ENCODE measurements at regions not wholly inside any gene's neighbourhood (a gene's known extent, or its start where the extent isn't known, plus 50 kb on each side); places are given as distances from the start of the nearest gene placed in this dataset.

DNA sequence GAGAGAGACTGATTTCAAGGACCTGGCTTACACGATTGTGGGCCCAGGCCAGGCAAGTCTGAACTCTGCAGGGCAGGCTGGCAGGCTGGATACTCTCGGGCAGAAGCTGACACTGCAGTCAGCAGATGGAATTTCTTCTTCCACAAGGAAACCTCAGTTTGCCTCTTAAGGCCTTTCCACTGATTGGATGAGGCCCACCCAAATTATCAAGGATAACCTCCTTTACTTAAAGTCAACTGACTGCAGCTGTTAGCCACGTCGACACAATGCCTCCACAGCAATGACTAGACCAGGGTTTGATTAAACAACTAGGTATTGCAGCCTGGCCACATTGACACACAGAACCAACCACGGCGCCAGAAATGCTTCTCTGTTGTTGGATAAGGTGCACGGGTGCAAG, 130.5 kb downstream of the PSMG1 start:
- no peak for DNase-seq

DNA sequence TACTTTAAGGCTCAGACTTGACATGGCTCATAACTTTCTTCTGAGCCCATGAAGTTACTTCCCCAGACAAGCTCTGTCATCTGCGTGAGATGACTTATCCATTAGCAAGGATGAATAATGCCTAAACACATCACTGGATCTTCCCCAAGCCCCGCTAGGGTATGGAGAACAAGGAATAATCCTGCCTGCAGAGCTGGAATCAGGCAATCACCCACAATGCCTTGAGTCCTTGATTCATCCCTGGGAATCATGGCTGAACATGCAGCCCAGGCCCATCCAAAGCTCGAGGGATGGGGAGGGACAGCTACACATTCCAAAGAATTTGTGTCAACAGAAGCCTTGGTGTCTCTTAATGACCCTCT, 131.7 kb downstream of the PSMG1 start:
- peak; percentile 92 for DNase-seq

DNA sequence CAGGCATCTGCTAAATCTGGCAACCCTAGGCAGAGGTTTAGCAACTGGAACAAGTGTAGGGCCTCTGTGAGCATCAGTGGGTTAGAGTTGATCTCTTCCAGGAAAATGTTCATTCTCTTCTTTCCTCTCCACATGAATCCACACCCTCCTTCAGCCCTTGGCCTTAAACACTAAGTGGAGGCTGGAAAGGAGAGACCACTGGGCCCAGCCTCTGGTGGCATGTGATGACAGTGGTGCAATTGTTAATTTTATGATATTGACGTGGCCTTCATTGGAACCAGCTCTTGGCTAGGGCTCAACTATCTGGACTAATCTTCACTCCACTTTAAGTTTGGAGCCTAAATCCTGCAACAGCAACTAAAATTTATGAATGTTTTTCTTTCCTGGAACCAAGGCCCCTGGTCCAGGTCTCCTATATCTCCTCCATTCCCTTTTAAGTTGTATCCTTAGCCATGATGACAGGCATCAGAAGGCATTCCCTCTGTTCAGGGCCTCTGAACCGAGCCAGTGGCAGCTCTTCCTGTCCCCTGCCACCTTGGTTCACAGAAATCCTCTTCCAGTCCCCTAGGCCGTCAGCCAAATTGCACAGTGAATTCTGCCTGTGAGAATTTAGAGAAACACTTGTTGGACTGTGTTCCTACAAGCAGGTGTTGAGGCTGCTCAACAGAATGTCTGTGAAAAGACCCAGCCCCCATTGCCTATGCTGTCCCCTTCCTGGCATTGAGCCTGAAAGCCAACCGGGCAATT, 132.2 kb downstream of the PSMG1 start:
- peak; percentile 31 for DNase-seq

DNA sequence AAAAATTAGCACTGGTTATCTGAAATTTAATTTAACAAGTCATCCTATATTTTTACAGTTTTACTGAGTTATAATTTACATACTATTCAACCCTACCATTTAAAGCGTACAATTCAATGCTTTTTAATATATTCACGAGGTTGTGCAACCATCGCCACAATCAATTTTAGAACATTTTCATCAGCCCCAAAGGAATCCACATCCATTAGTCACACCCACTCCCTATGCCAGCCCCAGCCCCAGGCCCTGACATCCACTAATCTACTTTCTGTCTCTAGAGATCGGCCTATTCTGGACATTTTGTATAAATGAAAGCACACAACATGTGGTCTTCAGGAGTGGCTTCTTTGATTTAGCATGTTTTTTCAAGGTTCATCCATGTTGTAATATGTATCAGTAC, 134.7 kb downstream of the PSMG1 start:
- DNase-seq: peak; percentile 69

DNA sequence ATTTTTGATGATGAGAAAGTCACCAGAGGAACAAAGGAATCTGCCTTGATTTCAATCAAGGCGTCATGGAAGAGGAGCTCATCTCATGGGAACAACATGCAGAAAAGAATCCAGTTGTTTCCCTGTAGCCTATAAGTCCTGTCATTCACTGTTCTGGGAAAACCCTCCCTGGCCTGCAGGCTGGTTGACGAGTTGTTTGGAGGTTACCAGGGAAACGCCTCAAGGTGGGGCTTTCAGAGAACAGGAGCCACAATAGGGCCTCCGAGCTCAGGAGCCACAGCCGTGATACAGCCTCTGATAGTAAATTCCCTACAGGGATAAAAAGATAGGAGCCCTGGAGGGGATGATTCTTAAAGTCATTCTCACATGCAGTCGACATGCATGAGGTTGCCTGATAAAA, 135.2 kb downstream of the PSMG1 start:
- DNase-seq: peak; percentile 44

DNA sequence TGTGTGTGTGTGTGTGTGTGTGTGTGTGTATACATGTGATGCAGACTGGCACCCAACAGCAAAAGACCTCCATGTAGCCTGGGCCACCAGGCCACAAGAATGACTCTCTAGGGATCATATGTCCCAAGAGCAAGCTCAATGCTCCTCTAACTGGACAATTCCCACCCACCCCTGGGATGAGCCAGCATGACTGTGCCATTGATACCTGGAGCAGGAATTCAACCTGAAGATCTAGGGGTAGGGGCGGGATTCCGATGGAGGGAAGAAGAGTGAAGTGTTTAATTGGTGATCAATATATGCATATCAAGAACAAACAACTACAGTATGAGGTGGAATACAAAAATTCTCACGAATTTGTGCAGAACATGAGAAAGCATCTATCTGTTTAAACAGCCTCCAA, 136.2 kb downstream of the PSMG1 start:
- no peak for DNase-seq

DNA sequence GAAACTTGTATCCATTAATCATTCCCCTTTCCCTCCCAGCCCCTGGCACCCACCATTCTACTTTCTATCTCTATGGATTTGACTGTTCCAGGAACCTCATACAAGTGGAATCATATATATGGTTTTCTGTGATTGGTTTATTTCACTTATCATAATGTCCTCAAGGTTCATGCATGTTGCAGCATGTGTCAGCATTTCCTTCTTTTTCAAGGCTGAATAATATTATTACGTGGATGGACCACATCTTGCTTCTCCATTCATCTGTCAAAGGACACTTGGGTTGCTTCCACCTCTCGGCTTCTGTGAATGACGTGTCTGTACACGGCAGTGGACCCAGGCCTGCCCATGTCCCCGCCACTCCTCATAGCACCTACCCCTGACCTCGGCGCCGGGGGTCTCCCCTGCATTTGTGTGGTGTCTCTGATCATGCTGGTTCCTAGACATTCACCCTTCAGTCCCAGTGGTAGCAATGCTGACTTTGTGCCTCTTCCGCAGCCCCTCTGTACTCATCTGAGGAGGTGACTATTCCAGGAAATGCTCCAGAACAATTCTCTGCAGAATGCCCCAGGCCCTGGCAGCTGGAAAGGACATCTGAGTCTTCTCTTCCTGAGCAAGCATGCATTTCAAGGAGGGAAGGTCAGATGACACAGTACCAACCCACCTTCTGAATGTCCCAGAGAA, 136.9 kb downstream of the PSMG1 start:
- no peak for DNase-seq

DNA sequence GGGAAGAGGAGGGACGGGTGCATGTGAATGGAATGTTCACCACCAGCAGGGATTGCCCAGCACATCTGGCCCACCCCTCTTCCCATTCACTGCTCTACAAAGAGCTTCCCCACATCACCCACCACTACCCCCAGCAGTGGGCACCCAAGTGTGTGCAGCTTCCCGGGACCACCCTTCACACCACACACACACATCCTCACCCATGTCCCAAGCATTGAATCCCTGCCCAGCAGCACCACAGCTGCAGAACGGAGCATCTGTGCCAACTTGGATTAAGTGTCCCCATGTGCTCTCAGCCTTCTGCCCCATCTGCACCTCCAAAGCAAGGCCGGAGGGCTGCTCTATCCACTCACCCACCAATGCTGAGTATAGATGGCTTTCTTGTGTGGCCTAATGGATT, 141.4 kb downstream of the PSMG1 start:
- no peak for DNase-seq

DNA sequence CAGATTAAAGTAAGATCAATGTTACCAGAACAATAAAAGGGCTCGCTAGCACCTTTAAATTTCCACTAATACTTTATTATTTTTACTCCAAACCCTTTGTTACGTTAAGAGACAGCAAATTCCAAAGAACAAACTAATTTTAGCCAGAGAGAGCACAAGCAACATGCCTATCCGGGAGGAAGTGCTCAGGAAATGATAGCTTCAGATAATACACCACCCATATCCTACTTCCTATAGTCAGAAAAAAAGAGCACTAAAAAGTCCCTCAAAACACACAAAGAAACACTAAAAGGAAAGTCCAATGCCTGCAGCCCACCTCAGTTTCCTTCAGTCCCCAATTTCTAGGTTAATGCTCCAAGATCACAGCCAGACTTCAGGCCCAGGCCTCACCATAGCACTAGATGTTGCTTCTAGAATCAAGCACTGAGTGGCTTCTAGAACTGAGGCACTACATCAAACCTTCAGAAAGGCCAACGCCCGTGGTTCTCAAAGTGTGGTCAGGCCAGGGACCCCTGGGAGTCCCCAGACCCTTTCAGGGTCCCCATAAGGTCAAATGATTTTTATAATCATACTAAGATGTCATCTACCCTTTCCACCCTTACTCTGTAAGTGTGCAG, 142.6 kb downstream of the PSMG1 start:
- no peak for DNase-seq

DNA sequence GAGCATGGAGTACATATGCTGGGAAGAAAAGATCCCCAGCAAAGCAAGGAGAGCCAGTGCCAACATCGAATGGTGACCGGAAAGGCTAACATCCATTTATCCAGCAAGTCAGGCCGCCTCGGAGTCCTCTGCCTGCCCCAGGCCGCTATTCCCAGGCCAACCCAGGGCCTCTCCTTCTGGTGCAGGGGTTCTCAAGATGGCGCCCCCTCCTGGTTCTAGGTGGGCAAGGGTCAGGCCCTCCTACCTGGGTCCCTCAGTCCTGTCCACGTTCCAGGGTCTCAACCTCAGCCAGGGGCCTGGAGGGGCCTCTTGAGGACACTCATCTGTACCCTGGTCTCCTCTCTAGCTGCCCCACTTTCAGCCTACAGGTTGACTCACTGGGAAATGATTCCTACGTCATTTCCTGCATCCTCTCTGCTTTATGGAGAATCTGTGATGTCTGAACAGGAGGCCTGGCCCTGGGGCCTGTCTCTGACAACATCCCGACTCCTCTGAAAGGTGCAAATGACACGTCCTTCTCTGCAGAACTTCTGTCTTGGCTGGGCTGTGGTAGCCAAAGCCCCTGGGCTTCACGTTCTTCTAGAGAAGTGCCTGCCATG, 145.3 kb downstream of the PSMG1 start:
- DNase-seq: peak; percentile 40

DNA sequence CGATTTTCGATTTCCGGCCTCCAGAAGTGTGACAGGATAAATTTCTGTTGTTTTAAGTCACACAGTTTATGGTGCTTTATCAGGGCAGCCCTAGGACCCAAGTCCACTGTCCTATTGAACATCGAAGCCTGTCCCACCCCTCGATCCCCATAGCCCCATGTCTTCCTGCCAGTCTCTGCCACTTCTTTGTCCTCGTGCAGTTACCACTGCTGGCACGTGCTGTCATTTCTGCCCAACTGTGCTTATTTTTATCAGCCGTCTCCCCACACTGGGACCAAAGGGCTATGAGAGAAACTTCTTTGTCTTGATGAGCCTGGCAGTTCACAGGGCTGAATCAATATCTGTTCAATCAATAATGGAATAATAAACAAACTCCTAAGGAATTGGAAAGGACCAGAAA, 146.7 kb downstream of the PSMG1 start:
- no peak for DNase-seq

DNA sequence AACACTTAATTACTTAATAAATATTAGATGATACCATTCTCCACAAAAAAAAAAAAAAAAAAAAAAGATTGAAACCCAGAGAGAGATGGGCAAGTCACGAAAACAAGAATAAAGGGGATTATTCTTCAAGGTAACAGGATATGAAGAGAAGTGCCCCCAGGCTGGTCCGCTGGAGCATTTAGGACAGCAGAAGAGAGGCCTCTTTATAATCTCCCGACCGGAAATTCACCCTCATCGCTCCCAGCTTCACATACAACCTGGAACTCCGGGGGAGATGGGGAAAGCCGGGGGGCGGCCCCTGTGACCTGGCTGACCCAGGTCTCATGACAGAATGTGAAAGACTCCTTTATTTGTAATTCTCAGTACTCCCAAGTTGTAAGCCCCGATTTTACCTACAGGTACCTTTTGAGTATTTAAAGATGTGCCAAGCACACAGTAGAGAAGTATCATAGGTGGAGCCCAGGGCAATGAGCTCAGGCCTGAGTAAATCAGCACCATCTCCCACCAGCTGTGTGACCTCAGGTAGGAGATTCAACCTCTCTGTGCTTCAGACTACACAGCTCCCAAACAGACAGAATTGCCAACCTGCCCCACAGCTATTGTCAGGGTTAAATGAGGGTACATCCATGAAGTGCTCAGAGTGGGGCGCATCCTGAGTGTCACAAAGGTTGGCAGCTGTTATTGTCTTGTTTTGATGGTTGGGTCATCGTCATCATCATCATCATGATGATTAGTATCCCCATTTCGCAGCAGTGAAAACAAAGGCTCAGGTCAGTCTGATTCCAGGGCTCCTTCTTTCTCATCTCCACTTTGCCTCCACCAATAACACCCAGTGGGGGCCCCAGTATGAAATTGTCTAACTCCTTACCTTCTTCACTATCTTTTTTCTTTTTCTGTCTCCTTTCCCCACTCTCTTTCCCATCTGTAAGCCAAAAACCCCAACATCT, 148.4 kb downstream of the PSMG1 start:
- DNase-seq: no peak

DNA sequence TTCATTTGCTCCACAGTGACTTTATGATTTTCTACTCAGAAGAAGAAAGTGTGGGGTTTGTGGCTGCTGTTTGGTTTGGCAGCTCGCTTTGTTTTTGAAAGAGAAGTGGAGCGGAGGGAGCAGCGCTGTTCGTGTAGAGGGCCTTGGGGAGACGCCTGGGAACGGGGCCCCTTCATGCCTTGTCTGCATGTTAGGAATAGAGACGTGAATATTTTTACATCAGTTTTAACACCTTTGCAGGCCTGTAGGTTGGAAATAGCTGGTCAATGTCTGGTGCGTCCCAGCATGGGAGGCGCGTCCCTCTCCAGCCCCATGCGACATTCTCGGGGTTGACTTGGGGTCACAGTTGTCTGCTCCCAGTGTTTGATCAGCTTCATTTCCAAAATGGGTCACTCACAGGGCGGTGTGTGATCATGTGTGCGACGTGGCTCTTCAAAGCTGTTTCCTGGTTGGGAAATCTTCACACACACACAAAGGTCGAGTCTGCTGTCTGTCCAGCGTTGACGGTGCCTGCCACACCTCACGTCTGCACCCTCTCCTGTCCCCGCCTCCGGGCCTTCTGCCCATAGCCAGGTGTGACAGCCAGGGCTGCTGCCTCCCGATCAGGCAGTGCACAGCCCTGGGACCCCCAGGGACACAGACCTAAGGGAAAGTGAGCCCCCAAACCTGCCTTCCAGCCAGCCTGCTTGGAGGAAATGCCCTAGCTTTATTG, 149.2 kb downstream of the PSMG1 start:
- DNase-seq: no peak

DNA sequence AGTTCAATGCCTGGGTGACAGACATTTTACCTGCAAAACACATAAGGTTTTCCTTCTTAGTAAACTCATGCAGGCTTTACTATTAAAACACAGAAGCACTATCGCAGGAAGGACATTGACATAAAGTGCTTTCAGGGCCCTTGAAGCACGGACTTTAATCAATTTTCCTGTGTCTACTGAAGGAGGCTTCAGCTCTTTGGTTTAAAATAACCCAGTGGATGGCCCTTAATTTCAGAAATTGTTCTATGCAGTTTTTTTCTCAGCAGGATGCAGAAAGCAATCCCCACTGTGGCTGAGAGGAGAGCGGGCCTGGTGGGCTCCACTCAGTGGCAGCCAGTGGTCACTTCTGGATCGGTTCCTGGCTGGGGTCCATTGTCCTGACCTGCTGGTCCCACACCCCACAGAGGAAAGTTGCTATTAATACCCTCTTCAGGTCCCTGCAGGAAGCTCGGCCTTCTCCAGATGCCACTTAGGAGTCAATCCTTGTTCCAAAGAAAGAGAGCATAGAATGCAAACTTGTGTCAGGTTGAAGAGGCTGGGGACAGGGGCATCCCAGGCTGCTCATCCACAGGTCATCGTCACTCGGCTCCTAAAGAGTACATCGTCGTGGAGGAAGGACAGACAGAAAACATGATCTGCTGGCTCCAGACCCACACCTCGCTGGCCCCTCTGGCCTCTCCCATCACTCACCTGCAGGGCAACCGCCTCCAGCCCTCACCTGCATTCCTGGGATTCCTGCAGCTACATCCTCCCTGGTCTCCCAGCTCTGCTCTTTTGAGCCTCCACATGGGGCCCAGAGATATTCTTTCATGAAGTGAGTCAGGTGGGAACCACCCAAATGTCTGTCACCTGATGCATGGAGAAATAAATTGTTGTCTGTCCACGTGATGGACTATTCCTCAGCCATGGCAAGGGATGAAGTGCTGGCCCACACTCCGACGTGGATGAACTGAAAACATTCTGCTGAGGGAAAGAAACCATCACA, 153.1 kb downstream of the PSMG1 start:
- no peak for DNase-seq

DNA sequence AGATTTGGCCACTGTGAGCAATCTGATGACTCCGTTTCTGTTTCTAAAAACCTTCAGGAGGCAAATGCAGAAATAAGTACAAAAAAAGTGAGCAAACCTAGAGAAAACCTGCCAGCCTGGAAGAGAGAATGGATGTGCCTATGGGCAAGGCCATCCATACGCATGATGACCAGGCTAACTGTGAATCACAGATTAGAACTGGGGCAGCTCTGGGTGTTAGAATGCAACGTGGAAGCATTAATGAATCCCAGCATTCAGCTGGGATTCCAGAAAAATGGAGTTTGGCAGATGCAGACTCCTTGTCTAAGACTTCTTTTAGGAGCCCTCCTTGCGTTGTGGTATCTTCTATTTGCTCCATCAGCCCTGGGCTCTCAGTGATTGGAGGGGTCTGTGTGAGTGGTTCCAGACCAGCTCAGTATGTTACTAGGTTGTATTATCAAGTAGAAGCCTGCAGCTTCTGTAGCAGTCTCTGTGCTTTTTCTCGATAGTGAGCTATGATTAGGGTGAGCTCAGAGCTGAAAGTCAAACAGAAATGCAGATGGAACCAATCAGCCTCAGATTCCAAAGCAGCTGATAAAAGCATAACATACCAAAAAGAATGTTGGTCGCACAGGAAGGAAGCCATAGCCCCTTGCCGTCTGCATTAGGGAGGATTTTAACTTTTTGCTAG, 154.0 kb downstream of the PSMG1 start:
- DNase-seq: peak; percentile 87

DNA sequence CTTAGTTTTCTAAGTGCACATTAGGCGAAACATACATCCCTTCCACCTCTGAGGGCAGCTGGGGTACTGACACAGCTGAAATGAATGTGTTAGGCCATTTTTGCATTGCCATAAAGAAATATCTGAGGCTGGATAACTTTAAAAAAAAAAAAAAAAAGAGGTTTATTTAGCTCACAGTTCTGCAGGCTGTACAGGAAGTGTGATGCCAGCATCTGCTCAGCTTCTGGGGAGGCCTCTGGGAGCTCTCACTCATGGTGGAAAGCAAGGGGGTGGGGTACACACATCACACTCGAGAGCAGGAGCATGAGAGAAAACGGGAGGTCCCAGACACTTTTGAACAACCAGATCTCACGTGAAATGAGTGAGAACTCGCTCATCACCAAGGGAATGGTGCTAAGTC, 158.1 kb downstream of the PSMG1 start:
- DNase-seq: no peak

DNA sequence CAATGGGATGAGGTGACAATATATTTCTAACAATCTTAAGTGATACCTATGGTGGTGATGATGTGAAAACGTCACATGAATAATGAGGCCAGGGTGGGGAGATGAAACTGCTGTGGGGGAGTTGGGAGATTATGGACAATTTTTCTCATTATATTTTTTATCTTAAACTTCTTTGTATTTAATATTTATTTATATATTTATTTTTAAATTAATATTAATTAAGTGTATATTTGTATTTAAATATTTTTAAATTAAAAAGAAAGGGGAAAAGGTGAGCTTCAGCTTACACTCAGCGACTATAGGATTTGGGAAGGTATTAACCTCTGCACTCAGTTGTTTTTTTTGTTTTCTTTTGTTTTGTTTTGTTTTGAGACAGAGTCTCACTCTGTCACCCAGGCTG, 158.7 kb downstream of the PSMG1 start:
- DNase-seq: no peak

DNA sequence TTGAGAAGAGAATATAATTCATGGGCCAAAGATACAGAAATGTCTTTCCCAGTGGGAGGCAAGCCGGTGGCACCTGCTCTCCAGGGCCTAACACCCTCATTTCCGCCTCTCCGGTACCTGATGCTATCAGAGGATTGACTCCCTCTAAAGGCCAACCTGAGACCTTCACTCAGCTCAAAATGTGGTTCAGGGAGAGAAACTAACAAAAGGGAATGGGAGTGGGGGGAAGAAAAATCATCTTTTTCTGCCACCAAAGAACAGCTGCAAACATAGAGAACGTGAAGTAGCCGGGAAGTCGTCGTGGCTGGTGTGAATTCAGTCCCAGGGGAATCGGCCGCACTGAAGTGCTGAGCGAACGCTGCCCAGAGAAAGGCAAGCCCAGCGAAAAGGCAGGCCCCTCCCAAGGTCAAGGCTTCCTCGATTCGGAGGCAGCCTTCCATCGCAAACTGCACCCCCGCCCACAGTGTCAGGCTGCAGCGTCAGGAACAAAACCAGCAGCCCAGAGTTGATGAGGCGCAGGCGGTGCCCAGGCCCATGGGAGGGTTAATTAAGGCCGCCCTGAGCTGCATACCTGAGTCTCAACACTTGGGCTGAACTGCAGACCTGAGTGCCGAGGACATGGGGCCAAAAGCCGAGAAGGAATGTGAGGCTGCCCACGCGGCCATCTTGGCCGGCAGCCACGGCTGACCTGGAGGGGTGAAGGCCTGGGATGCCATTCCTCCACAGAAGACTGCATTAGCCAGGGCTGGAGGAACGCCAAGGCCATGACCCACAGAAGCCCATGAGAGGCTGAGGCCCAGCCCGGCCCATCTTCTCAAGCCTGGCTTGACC, 160.2 kb downstream of the PSMG1 start:
- DNase-seq: no peak

DNA sequence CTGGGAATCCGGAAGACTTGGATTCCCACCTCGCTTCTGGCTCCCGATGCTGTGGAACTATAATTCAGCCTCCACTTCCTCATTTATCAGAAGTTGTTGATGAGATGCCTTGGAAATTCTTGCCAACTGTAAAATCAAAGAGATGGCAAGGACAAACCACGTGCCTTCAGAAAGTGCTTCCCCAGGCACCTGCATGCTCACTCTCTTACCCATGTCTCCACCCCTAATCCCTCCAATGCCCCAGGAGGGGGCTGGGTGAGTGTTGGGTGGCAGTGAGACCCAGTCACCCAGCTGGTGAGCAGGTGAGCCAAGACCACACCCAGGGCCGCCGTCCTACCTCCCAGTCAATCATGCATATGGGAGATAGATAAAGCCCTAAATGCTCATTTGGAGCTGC, 160.8 kb downstream of the PSMG1 start:
- DNase-seq: no peak
